ENCODE measurements at regions not wholly inside any gene's neighbourhood (a gene's known extent, or its start where the extent isn't known, plus 50 kb on each side); places are given as distances from the start of the nearest gene placed in this dataset.

- TF ChIP-seq CTCF (IDR thresholded peaks at IDR 0.05) (no peak), POLR2A (IDR thresholded peaks at IDR 0.05) (no peak), POLR2AphosphoS5 (IDR thresholded peaks at IDR 0.05) (no peak), EP300 (IDR thresholded peaks at IDR 0.05; ENCODE audit: low read depth) (no peak)
These were observed 140.0 kb upstream of the FOXN2 start for GRCh38 chr2:48174503-48174902.
